ENCODE measurements at regions not wholly inside any gene's neighbourhood (a gene's known extent, or its start where the extent isn't known, plus 50 kb on each side); places are given as distances from the start of the nearest gene placed in this dataset.

- no TSS peak for BruUV-seq (replicated peaks)
- Histone ChIP-seq H3K4me2 (ENCODE audit: low read depth, low read length) (no peak overlapping the region), H4K20me1 (ENCODE audit: insufficient read depth, low read length) (no peaks in the 10 kb centered on the region), H3K56ac (ENCODE audit: extremely low read depth, insufficient read depth, low read length) (no peak overlapping the region), H3K9ac (ENCODE audit: low read depth, low read length) (no peak overlapping the region), H3K9me3 (ENCODE audit: control insufficient read depth, insufficient read depth, low read length) (no peaks in the 10 kb centered on the region), H3K4me3 (ENCODE audit: insufficient read depth, low read depth, low read length) (no peak overlapping the region), H3K18ac (ENCODE audit: low read depth, low read length) (no peak overlapping the region), H3K36me3 (ENCODE audit: control insufficient read depth, insufficient read depth, low read length) (no peaks in the 10 kb centered on the region), H3K9me1 (ENCODE audit: insufficient read depth, low read length) (no peaks in the 10 kb centered on the region), H2AK5ac (ENCODE audit: low read depth, low read length) (no peak overlapping the region), H3K14ac (replicated peaks; ENCODE audit: low read depth, low read length) (no peak overlapping the region), H3K4ac (ENCODE audit: low read depth, low read length) (no peak overlapping the region), H2BK5ac (ENCODE audit: low read depth, low read length, poor library complexity, severe bottlenecking) (no peak overlapping the region), H4K5ac (ENCODE audit: low read depth, low read length) (no peak overlapping the region), H4K8ac (ENCODE audit: low read depth in 2 of 2, low read length in 2 of 2) (no peak overlapping the region), H4K91ac (ENCODE audit: insufficient read depth, low read depth, low read length) (no peak overlapping the region), H2BK120ac (ENCODE audit: low read depth, low read length) (no peak overlapping the region), H3K23ac (ENCODE audit: low read depth, low read length) (no peak overlapping the region), H2BK15ac (ENCODE audit: low read depth, low read length) (no peak overlapping the region), H3K79me1 (ENCODE audit: low read depth in 1 of 2, low read length in 2 of 2) (no peaks in the 10 kb centered on the region), H3K4me1 (ENCODE audit: control insufficient read depth, insufficient read depth, low read length) (no peaks in the 10 kb centered on the region), H3K27ac (ENCODE audit: insufficient read depth, low read length) (no peak overlapping the region), H2AFZ (replicated peaks; ENCODE audit: low read length, poor library complexity) (no peak overlapping the region), H3K27me3 (ENCODE audit: control insufficient read depth, insufficient read depth, low read length) (no peaks in the 10 kb centered on the region), H2BK20ac (ENCODE audit: low read depth, low read length) (no peak overlapping the region), H2AK9ac (replicated peaks; ENCODE audit: low read depth, low read length, poor library complexity) (no peak overlapping the region)
- POLR2A ChIA-PET (ENCODE audit: unreplicated experiment) = no interaction called here
- dilution Hi-C loops (cut with HindIII; ENCODE audit: low sequenced_read_pairs, unreplicated experiment) = no loop called here
- DNase-seq = peak; percentile 60
- peak; percentile 92 for ATAC-seq (ENCODE audit: low read depth)
- WGBS, 2 experiments (ENCODE audit: extremely low coverage in 2 of 2, insufficient read length in 1 of 2) = 40% methylated on average over 1 of the region's 6 CpGs; no CpG with 5 or more reads in 1 of the 2 experiments
- CTCF ChIA-PET = interaction anchor here (1.3 kb wide), 1 partner anchor 13 kb away, joined by 3 read pairs; no protein-coding TSS in a partner anchor
- in situ Hi-C loops (cut with MboI; ENCODE audit: low sequenced_read_pairs) = no loop called here
- no peak for TF ChIP-seq POLR2A (IDR thresholded peaks at IDR 0.05; ENCODE audit: low read depth, low read length)
- TF ChIP-seq SMC3 (IDR thresholded peaks at IDR 0.05; ENCODE audit: low read depth, low read length) = no peak
- no peak for TF ChIP-seq MAFK (IDR thresholded peaks at IDR 0.05; ENCODE audit: low read depth, low read length)
- TF ChIP-seq, protein P1, sequence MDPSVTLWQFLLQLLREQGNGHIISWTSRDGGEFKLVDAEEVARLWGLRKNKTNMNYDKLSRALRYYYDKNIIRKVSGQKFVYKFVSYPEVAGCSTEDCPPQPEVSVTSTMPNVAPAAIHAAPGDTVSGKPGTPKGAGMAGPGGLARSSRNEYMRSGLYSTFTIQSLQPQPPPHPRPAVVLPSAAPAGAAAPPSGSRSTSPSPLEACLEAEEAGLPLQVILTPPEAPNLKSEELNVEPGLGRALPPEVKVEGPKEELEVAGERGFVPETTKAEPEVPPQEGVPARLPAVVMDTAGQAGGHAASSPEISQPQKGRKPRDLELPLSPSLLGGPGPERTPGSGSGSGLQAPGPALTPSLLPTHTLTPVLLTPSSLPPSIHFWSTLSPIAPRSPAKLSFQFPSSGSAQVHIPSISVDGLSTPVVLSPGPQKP (IDR thresholded peaks at IDR 0.05; ENCODE audit: borderline replicate concordance, low read depth, low read length) = no peak
- no peak for TF ChIP-seq NFE2L2 (IDR thresholded peaks at IDR 0.05; ENCODE audit: low read depth, low read length)
- TF ChIP-seq, protein P2, sequence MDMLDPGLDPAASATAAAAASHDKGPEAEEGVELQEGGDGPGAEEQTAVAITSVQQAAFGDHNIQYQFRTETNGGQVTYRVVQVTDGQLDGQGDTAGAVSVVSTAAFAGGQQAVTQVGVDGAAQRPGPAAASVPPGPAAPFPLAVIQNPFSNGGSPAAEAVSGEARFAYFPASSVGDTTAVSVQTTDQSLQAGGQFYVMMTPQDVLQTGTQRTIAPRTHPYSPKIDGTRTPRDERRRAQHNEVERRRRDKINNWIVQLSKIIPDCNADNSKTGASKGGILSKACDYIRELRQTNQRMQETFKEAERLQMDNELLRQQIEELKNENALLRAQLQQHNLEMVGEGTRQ (IDR thresholded peaks at IDR 0.05; ENCODE audit: low read depth, low read length) = no peak
- TF ChIP-seq CEBPB (IDR thresholded peaks at IDR 0.05; ENCODE audit: low read depth, low read length) = no peak
- no peak for TF ChIP-seq MAZ (IDR thresholded peaks at IDR 0.05; ENCODE audit: borderline replicate concordance, low read depth, low read length)
- no peak for TF ChIP-seq RFX5 (IDR thresholded peaks at IDR 0.05; ENCODE audit: low read depth, low read length)
- intact Hi-C loops (cut with micrococcal nuclease) = no loop called here
Observed at GRCh38 chr7:113628948-113629847, 289.6 kb downstream of the PPP1R3A start.

Measured in IMR-90 (cell line).